ENCODE measurements at regions not wholly inside any gene's neighbourhood (a gene's known extent, or its start where the extent isn't known, plus 50 kb on each side); places are given as distances from the start of the nearest gene placed in this dataset.
"Not testable (repeated sequence)": the region's sequence is repeated elsewhere in the genome, so short reads cannot be mapped to it uniquely, and the experiment has no call there.

DNA sequence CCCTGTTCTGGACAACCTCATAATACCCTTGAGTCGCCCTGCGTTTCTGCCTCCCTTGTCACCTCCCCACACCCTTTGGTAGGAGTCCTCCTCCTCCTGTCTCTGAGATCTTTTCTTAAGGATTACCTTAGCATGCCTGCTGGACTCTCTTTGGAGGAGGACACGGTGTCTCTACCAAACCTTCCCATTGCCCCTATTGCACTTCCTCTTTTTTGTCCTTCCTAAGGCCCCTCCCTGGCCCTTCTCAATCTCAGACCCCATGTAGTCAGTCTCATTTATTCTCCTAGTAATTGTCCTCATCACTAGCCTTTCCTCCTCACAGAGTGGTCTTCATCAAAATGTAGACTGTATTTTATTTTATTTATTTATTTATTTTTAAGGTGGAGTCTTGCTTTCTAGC, 335.0 kb upstream of the SFRP2 start:
- DNase-seq, result no peak
- CTCF ChIA-PET, result no interaction called here
- H3K4me1 Mint-ChIP-seq, result no peaks in the 10 kb centered on the region
- peaks cover 2% of the 10 kb centered on the region for H3K27me3 Mint-ChIP-seq
- no peak overlapping the region for H3K4me3 Mint-ChIP-seq
- H3K9me3 Mint-ChIP-seq, result no peaks in the 10 kb centered on the region
- no peak overlapping the region for H3K27ac Mint-ChIP-seq
- no peaks in the 10 kb centered on the region for H3K36me3 Mint-ChIP-seq

DNA sequence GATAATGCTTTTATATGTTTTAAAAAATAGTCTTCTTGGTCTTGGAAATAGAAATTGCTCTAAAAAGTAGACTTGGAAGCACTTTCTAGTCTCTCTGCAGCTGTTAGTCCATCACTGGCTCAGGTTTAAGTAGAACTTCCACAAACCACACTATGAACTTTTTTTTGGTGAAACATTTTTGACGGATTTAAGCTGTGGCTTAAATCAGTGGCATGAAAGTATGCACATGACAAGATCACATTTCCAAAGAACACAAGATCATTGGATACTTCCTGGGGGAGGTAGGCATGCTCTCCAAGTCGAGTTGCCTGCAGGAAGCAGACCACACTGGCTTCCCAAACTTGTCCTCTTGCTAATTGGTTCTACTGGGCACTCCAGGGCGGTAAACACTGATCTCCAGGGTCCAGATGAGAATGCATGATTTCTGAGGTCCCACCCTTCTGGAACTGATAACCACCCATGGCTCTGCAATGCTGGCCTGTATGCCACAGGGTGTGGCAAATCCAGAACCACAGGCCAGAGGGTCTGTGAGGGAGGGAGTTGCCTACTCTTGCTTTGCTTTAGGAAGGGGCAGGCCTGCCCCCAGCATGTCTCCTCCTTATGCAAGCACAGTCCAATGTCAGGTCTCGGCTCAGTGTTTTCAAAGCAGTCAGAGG, 331.9 kb upstream of the SFRP2 start:
- DNase-seq, result no peak
- CTCF ChIA-PET, result no interaction called here
- Mint-ChIP-seq H3K4me3 (no peak overlapping the region), H3K4me1 (no peaks in the 10 kb centered on the region), H3K36me3 (no peaks in the 10 kb centered on the region), H3K27ac (no peak overlapping the region), H3K27me3 (no peaks in the 10 kb centered on the region), H3K9me3 (no peaks in the 10 kb centered on the region)

DNA sequence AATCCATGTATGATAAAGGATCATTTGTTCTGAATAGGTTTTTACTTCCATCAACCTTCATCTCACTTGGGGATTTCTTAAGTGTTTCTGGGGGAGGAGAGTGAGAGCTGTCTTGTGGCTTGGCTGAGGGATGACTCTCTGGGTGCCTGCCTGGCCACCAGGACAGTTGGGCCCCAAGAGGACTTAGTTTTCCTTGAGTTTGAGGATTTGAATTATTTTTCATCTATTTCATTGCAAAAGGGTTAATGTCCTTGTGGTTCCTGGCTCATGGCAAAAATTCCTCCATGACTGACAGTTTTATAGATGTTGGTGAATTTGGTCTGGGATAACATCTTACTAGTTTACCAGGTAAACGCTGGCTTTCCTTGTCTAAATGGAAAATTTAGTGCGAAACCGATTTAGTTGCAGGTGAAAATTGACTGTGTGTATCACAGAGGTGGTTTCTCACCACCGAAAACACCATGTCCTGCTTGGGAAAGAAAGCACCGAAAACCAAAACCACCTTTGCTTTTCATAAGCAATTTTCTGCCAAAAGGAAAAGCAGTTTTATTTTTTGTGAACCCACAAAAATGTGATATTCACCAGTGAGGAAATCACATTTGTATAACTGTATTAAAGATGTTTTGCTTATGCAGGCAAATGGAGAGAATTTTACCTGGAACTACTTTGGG, 331.3 kb upstream of the SFRP2 start:
- no peaks in the 10 kb centered on the region for H3K36me3 Mint-ChIP-seq
- CTCF ChIA-PET, result no interaction called here

DNA sequence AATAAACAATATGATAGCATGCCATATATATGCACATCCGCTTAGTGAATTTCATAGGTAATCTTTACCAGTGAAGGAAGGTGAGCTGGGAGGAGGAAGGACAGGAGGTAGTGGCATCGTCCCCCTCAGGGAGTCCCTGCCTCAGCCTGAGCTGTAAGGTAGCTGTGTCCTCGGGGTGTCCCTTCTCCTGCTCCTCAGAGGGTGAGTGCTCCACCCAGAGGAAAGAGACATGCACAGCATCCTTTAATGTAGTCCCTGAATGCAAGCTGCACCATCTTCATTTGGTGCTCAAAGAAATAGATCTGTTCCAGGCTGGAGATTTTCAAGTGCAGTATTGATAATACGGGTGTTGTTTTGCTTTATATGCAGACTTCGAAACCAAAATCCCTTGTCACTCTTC, 330.4 kb upstream of the SFRP2 start:
- H3K4me1 Mint-ChIP-seq, result no peaks in the 10 kb centered on the region
- H3K36me3 Mint-ChIP-seq, result no peaks in the 10 kb centered on the region
- H3K27ac Mint-ChIP-seq, result no peak overlapping the region
- H3K27me3 Mint-ChIP-seq, result no peaks in the 10 kb centered on the region
- H3K4me3 Mint-ChIP-seq, result no peak overlapping the region
- H3K9me3 Mint-ChIP-seq, result no peaks in the 10 kb centered on the region
- CTCF ChIA-PET, result no interaction called here
- DNase-seq, result no peak

More for the DNA sequence above, 331.3 kb upstream of the SFRP2 start:
- H3K4me3 Mint-ChIP-seq, result no peak overlapping the region
- DNase-seq, result no peak
- no peaks in the 10 kb centered on the region for H3K27me3 Mint-ChIP-seq
- H3K4me1 Mint-ChIP-seq, result no peaks in the 10 kb centered on the region
- H3K9me3 Mint-ChIP-seq, result no peaks in the 10 kb centered on the region
- H3K27ac Mint-ChIP-seq, result no peak overlapping the region

DNA sequence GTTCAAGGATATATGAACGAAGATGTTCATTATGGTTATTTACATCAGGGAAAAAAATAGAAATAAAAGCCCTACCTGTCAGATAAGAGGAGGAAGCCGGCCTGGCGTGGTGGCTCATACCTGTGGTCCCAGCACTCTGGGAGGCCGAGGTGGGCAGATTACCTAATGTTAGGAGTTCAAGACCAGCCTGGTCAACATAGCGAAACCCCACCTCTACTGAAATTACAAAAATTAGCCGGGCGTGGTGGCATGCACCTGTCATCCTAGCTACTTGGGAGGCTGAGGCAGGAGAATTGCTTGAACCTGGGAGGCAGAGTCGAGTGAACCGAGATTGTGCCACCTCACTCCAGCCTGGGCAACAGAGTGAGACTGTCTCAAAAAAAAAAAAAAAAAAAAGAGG, 328.8 kb upstream of the SFRP2 start:
- CTCF ChIA-PET, result interaction anchor here (0.8 kb wide), 1 partner anchor 86 kb away, joined by 3 read pairs; no protein-coding TSS in a partner anchor
- not testable (repeated sequence) for H3K4me3 Mint-ChIP-seq, H3K9me3 Mint-ChIP-seq, H3K27me3 Mint-ChIP-seq, H3K4me1 Mint-ChIP-seq, H3K36me3 Mint-ChIP-seq, H3K27ac Mint-ChIP-seq, DNase-seq

DNA sequence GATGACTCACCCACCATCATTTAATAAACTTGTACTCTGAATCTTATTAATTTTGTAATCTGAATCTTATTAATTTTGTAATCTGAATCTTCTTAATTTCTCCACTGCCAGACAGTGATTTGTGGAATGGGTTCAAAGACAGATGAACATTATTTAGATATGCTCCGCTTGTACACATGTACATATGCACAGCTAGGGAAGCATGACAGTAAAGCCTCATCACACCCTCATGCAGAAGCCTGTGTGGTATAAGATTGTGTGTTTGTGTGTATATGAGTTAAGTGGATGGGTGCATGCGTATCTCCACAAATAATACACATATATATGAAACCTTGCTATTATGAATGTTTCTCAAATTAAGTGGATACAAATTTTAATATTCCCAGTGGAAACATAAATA, 318.5 kb upstream of the SFRP2 start:
- H3K27me3 Mint-ChIP-seq, result peaks cover 4% of the 10 kb centered on the region
- DNase-seq, result no peak
- no peak overlapping the region for H3K27ac Mint-ChIP-seq
- peaks cover 2% of the 10 kb centered on the region for H3K9me3 Mint-ChIP-seq
- no peaks in the 10 kb centered on the region for H3K36me3 Mint-ChIP-seq
- H3K4me1 Mint-ChIP-seq, result no peaks in the 10 kb centered on the region
- H3K4me3 Mint-ChIP-seq, result no peak overlapping the region
- CTCF ChIA-PET, result no interaction called here

DNA sequence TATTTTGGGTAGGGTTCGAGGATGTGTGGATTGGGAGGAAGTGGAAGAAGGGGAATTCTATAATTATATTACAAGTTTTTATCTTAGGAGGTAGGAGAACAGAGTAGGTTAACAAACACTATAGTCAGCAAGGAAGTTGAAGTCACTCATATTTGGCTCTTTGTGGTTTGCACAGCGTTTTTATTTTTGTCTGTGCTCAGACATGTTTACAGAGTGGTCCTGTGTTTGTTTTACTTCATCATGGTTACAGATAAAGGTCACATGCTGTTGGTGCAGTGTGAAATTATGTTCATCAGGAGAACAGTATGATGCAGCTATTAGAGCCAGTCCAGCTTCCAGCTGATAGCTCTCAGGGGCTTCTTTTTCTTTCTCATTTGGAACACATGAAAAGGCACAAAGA, 299.9 kb upstream of the SFRP2 start:
- Mint-ChIP-seq H3K36me3 (no peaks in the 10 kb centered on the region), H3K4me3 (no peak overlapping the region), H3K9me3 (no peaks in the 10 kb centered on the region), H3K27me3 (no peaks in the 10 kb centered on the region), H3K27ac (no peak overlapping the region), H3K4me1 (no peaks in the 10 kb centered on the region)
- CTCF ChIA-PET, result no interaction called here
- DNase-seq, result no peak

DNA sequence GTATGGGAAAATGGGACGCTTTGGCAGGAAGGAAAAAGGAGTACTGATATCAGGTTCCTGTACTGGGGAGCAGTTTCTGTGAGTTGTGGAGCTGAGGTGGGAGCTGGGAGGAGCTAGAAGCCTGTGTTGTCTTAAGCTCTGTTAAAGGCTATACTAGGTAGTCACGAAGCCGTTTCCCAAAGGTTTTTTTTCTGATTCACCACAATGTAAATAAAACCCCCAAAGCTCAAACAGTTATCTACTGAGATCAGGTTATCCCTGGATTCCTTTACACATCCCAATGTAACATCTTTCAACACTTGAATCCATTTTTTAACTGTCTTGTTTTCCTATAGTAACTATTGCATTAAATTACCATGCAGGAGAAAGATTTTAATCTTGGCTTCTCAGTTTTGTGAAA, 297.4 kb upstream of the SFRP2 start:
- CTCF ChIA-PET, result no interaction called here
- Mint-ChIP-seq H3K27me3 (no peaks in the 10 kb centered on the region), H3K27ac (no peak overlapping the region), H3K4me3 (no peak overlapping the region), H3K4me1 (no peaks in the 10 kb centered on the region), H3K36me3 (no peaks in the 10 kb centered on the region), H3K9me3 (no peaks in the 10 kb centered on the region)
- DNase-seq, result no peak

DNA sequence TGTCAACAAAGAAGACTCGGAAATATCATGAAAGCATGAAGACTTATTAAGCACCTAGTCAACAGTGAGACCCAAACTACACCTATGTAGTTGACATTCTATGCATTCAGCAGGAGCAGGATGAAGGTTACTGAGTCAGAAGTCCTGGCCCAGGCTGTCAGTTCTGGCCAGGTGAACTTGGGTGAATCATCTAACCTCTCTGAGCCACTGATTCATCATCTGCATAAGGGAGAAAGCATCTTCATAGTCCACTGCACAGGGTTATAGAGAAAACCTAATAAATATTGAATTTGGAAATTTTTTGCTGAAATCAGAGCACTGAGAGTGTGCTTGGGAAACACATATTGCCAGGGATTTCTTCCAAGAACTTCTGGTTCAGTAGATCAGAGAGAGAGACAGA, 296.0 kb upstream of the SFRP2 start:
- no peaks in the 10 kb centered on the region for H3K4me1 Mint-ChIP-seq
- no peak overlapping the region for H3K27ac Mint-ChIP-seq
- no peak overlapping the region for H3K4me3 Mint-ChIP-seq
- H3K9me3 Mint-ChIP-seq, result no peaks in the 10 kb centered on the region
- no peak for DNase-seq
- CTCF ChIA-PET, result no interaction called here
- no peaks in the 10 kb centered on the region for H3K27me3 Mint-ChIP-seq
- no peaks in the 10 kb centered on the region for H3K36me3 Mint-ChIP-seq

DNA sequence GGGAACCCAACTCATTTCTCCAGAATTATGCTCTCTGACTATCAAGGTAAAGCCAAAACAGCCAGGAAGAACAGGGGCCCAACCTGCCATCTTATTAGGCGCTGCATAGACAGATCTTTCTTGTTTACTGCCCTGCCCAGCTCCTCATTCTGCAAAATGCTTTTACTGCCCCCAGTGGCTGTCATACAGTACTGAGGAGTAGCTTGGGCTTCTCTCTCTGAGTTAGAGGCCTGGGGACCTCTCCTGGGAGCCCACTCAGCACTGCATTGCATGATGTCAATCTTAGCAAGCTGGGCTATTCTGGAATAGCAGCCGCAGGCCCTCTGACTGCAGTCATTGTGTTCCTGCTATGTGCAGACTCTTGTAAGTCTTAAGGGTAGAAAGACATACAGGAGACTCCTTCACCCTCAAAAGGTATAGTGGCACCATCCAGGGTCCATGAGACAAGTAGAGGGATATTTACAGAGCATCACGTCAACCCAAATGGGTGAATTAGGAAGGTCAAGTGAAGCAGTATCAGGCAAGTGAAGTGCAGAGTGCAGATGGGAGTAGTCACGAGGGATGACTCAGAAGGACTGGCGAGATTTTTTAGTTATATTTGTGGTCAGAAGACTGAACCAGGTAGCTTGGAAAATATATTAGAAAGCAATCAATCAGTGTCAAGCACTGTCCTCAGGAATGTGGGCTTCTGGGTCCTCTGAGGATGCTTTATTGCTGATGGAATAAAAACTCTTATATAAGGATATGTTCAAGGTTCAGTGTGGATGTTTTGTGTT, 294.1 kb upstream of the SFRP2 start:
- no peaks in the 10 kb centered on the region for H3K4me1 Mint-ChIP-seq
- H3K27me3 Mint-ChIP-seq, result no peaks in the 10 kb centered on the region
- no peak for DNase-seq
- H3K27ac Mint-ChIP-seq, result no peak overlapping the region
- CTCF ChIA-PET, result interaction anchor here (0.9 to 1.6 kb wide), 2 partner anchors 9 to 297 kb away, joined by 5 read pairs; no protein-coding TSS in a partner anchor
- H3K9me3 Mint-ChIP-seq, result no peaks in the 10 kb centered on the region
- H3K36me3 Mint-ChIP-seq, result no peaks in the 10 kb centered on the region
- no peak overlapping the region for H3K4me3 Mint-ChIP-seq

DNA sequence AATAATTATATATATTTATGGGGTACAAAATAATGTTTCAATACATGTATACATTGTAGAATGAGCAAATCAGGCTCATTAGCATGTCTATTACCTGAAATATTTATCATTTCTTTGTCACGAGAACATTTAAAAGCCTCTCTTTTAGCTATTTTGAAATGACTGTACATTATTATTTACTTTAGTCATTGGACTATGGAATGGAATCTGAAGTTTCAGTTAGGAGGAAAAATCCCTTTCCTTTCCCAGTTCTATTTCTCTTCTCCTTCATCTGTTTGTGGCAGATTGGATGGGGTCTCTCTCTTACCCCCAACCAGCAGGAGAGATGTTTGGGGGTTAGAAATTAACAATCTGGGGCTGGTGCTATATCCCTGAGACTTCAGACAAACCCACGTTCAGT, 292.5 kb upstream of the SFRP2 start:
- Mint-ChIP-seq H3K4me3 (no peak overlapping the region), H3K27ac (no peak overlapping the region), H3K9me3 (no peaks in the 10 kb centered on the region), H3K36me3 (no peaks in the 10 kb centered on the region), H3K4me1 (no peaks in the 10 kb centered on the region), H3K27me3 (no peaks in the 10 kb centered on the region)
- CTCF ChIA-PET, result no interaction called here
- no peak for DNase-seq

DNA sequence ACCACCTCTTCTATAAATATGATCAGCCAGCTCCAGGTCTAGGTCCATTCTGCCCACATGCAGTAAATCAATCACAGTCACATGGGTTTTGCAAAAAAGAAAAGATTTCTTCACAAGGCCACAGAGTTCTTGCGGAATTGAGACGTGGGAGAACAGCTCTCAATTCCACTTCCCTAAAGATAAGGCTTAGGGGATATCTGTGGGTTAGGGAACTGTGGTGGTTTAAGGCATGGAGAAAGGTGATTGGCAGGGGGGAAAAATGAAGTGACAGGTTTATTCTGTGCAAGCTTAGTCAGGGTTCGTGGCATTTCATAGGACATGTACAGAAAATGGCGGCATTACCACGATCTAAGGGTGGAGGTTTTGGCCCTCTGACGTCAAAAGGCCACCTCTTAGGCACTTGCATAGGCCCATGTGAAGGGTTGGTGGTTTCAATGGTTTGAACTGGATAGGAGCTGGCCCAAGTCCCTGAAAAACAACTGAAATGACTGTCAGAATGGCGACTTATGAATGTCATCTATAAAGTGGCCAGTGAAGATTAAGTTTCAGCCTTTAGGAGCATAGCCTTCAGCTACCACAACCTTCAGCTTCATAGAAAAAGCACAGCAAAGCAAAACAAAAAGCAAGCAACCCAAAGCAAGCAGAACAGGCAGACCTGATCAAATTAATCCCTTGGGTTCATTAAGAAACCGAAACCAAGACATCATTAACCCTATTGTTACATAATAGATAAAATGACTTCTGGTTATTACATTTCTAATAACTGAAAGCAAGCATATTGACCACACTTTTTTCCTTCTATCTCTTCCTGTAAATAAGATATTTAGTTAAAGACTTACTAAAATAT, 289.8 kb upstream of the SFRP2 start:
- H3K9me3 Mint-ChIP-seq, result no peaks in the 10 kb centered on the region
- no peak for DNase-seq
- no peaks in the 10 kb centered on the region for H3K27me3 Mint-ChIP-seq
- H3K4me1 Mint-ChIP-seq, result no peaks in the 10 kb centered on the region
- H3K4me3 Mint-ChIP-seq, result no peak overlapping the region
- no peaks in the 10 kb centered on the region for H3K36me3 Mint-ChIP-seq
- CTCF ChIA-PET, result no interaction called here
- H3K27ac Mint-ChIP-seq, result no peak overlapping the region

DNA sequence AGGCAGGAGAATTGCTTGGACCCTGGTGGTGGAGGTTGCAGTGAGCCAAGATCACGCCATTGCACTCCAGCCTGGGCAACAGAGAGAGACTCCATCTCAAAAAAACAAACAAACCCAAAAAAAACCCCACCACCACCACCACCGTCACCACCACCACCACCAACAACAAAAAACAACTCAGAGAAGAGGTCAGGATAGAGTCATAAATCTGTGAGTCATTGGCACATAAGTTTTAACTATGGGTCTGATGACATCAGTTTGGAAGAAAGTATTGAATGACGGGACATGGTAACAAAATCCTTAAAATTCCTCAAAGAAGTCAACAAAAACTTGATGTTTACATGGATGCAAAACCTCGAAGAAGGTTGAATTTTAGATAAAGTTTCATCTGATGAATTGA, 288.0 kb upstream of the SFRP2 start:
- H3K27me3 Mint-ChIP-seq, result no peaks in the 10 kb centered on the region
- CTCF ChIA-PET, result no interaction called here
- H3K9me3 Mint-ChIP-seq, result peaks cover 2% of the 10 kb centered on the region
- no peaks in the 10 kb centered on the region for H3K36me3 Mint-ChIP-seq
- H3K27ac Mint-ChIP-seq, result no peak overlapping the region
- H3K4me1 Mint-ChIP-seq, result no peaks in the 10 kb centered on the region
- no peak for DNase-seq
- no peak overlapping the region for H3K4me3 Mint-ChIP-seq

DNA sequence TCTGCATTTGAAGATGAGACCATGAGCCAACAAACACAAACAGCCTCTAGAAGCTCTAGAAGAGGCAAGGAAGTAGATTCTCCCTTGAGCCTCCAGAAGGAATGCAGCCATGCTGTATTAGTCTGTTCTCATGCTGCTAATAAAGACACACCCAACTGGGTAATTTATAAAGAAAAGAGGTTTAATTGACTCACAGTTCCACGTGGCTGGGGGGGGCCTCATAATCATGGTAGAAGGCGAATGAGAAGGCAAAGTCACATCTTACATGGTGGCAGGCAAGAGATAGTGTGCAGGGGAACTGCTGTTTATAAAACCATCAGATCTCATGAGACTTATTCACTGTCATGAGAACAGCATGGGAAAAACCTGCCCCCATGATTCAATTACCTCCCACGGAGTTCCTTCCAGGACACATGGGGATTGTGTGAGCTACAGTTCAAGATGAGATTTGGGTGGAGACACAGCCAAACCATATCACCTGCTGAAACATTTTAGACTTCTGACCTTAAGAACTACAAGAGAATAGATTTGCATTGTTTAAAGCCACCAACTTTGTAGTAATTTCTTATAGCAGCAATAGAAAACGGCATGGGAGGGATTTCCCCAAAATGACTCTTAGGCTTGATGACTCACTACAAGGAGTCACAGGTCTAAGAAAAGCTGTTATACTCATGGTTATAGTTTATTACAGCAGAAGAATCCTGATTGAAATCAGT, 284.4 kb upstream of the SFRP2 start:
- H3K27ac Mint-ChIP-seq, result no peak overlapping the region
- CTCF ChIA-PET, result no interaction called here
- no peaks in the 10 kb centered on the region for H3K36me3 Mint-ChIP-seq

More for the DNA sequence above, 284.4 kb upstream of the SFRP2 start:
- H3K27me3 Mint-ChIP-seq, result no peaks in the 10 kb centered on the region
- H3K4me3 Mint-ChIP-seq, result no peak overlapping the region
- DNase-seq, result no peak
- peaks cover 2% of the 10 kb centered on the region for H3K9me3 Mint-ChIP-seq
- no peaks in the 10 kb centered on the region for H3K4me1 Mint-ChIP-seq

Measured in activated naive CD4-positive, alpha-beta T cell treated with anti-CD3 and anti-CD28 coated beads, Interleukin-2, amount 10 ng/mL, durations not matched to agents 7 days and 5 days (primary cell).